NOMO-1 treated with dmso at 0.1 percent for 144 hours (cell line): ENCODE measurements at regions not wholly inside any gene's neighbourhood (a gene's known extent, or its start where the extent isn't known, plus 50 kb on each side); places are given as distances from the start of the nearest gene placed in this dataset.
A peak's percentile ranks its signal among the peaks of the same experiment; 100 is the strongest.
"Not testable (repeated sequence)": the region's sequence is repeated elsewhere in the genome, so short reads cannot be mapped to it uniquely, and the experiment has no call there.

Experiments
- DNase-seq: peaks from one replicate; lab custom pipeline; 2025; ENCODE audit not compliant: unreplicated experiment; lab: John Stamatoyannopoulos, UW

- DNase-seq: no peak
These were observed 651.8 kb downstream of the LMO4 start for GRCh38 chr1:87980494-87980893.

- no peak for DNase-seq
These were observed 652.7 kb downstream of the LMO4 start for GRCh38 chr1:87981386-87981785.

GRCh38 chr1:87981810-87982209 lies 653.1 kb downstream of the LMO4 start:
- no peak for DNase-seq

- no peak for DNase-seq
These were observed 655.2 kb downstream of the LMO4 start for GRCh38 chr1:87983841-87984240.

- DNase-seq: no peak
These were observed 656.4 kb downstream of the LMO4 start for GRCh38 chr1:87985071-87985470.

- no peak for DNase-seq
These were observed 657.6 kb downstream of the LMO4 start for GRCh38 chr1:87986130-87986866.

GRCh38 chr1:87989346-87989745 lies 660.7 kb downstream of the LMO4 start:
- DNase-seq: no peak

- not testable (repeated sequence) for DNase-seq
These were observed 663.9 kb downstream of the LMO4 start for GRCh38 chr1:87992536-87992935.

- no peak for DNase-seq
These were observed 664.4 kb downstream of the LMO4 start for GRCh38 chr1:87993051-87993450.

GRCh38 chr1:87999852-88000251 lies 671.2 kb downstream of the LMO4 start:
- no peak for DNase-seq

- no peak for DNase-seq
These were observed 672.8 kb downstream of the LMO4 start for GRCh38 chr1:88001460-88001859.

- DNase-seq: no peak
These were observed 674.6 kb downstream of the LMO4 start for GRCh38 chr1:88003255-88003654.

- no peak for DNase-seq
These were observed 674.2 kb upstream of the PKN2 start for GRCh38 chr1:88009916-88010315.

- no peak for DNase-seq
These were observed 670.6 kb upstream of the PKN2 start for GRCh38 chr1:88013485-88013884.

- DNase-seq: no peak
These were observed 669.9 kb upstream of the PKN2 start for GRCh38 chr1:88014131-88014530.

- no peak for DNase-seq
These were observed 667.1 kb upstream of the PKN2 start for GRCh38 chr1:88016947-88017346.

GRCh38 chr1:88021529-88021928 lies 662.5 kb upstream of the PKN2 start:
- no peak for DNase-seq

GRCh38 chr1:88022516-88022915 lies 661.6 kb upstream of the PKN2 start:
- peak; percentile 38 for DNase-seq

GRCh38 chr1:88029142-88029541 lies 654.9 kb upstream of the PKN2 start:
- DNase-seq: no peak

- no peak for DNase-seq
These were observed 654.2 kb upstream of the PKN2 start for GRCh38 chr1:88029899-88030298.

GRCh38 chr1:88035578-88035977 lies 648.5 kb upstream of the PKN2 start:
- no peak for DNase-seq

GRCh38 chr1:88036345-88037014 lies 647.6 kb upstream of the PKN2 start:
- DNase-seq: no peak

GRCh38 chr1:88039240-88039639 lies 644.8 kb upstream of the PKN2 start:
- DNase-seq: no peak
